ENCODE measurements at regions not wholly inside any gene's neighbourhood (a gene's known extent, or its start where the extent isn't known, plus 50 kb on each side); places are given as distances from the start of the nearest gene placed in this dataset.

DNA sequence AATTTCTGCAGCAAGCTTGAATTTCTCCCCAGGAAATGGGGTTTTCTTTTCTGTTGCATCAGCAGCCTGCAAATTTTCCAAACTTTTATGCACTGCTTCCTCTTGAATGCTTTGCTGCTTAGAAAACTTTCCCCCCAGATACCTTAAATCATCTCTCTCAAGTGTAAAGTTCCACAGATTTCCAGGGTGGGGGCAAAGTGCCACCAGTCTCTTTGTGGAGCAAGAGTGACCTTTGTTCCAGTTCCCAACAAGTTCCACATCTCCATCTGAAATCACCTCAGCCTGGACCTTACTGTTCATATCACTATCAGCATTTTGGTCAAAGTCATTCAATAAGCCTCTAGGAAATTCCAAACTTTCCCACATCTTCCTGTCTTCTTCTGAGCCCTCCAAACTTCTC, 241.6 kb upstream of the TMTC1 start:
- H3K27me3 Mint-ChIP-seq = no peaks in the 10 kb centered on the region
- Histone ChIP-seq H3K4me1 (ENCODE audit: control insufficient read depth in 1 of 2, extremely low read depth in 1 of 2, insufficient read depth in 2 of 2, low read length in 2 of 2) (no peaks in the 10 kb centered on the region), H3K27ac (ENCODE audit: low read length) (no peak overlapping the region), H3K36me3 (ENCODE audit: control insufficient read depth in 2 of 2, extremely low read depth in 1 of 2, insufficient read depth in 1 of 2, low read length in 1 of 2) (no peaks in the 10 kb centered on the region), H3K9me3 (no peaks in the 10 kb centered on the region), H3K4me3 (ENCODE audit: control insufficient read depth in 1 of 2, extremely low read depth in 1 of 2, low read length in 1 of 2) (no peak overlapping the region), H3K27me3 (replicated peaks in 1 of 2; ENCODE audit: control insufficient read depth in 2 of 2, extremely low read depth in 1 of 2, insufficient read depth in 2 of 2, low read length in 1 of 2) (no peaks in the 10 kb centered on the region)
- H3K4me3 Mint-ChIP-seq = no peak overlapping the region
- no peaks in the 10 kb centered on the region for H3K4me1 Mint-ChIP-seq
- no peak for DNase-seq
- POLR2A ChIA-PET = no interaction called here
- peaks cover 5 to 18% (median 9%) of the 10 kb centered on the region in 3 donors for H3K9me3 Mint-ChIP-seq
- CTCF ChIA-PET = no interaction called here
- no peak overlapping the region for H3K27ac Mint-ChIP-seq
- no peak for ATAC-seq (replicated peaks in 1 of 4)
- H3K36me3 Mint-ChIP-seq = no peaks in the 10 kb centered on the region

GRCh38 chr12:30023186-30023585, 239.4 kb upstream of the TMTC1 start:
- no peaks in the 10 kb centered on the region for H3K36me3 Mint-ChIP-seq
- no CpG with 5 or more reads among the region's 2 CpGs for WGBS (ENCODE audit: insufficient coverage)
- Histone ChIP-seq H3K27me3 (replicated peaks in 1 of 2; ENCODE audit: control insufficient read depth in 2 of 2, extremely low read depth in 1 of 2, insufficient read depth in 2 of 2, low read length in 1 of 2) (no peaks in the 10 kb centered on the region), H3K27ac (ENCODE audit: low read length) (no peak overlapping the region), H3K4me1 (ENCODE audit: control insufficient read depth in 1 of 2, extremely low read depth in 1 of 2, insufficient read depth in 2 of 2, low read length in 2 of 2) (no peaks in the 10 kb centered on the region), H3K9me3 (no peaks in the 10 kb centered on the region), H3K4me3 (ENCODE audit: control insufficient read depth in 1 of 2, extremely low read depth in 1 of 2, low read length in 1 of 2) (no peak overlapping the region), H3K36me3 (ENCODE audit: control insufficient read depth in 2 of 2, extremely low read depth in 1 of 2, insufficient read depth in 1 of 2, low read length in 1 of 2) (no peaks in the 10 kb centered on the region)
- no peak for DNase-seq
- H3K27me3 Mint-ChIP-seq = no peaks in the 10 kb centered on the region
- POLR2A ChIA-PET = interaction anchor here in 1 of 2 donors (0.5 kb wide), 1 partner anchor 25 kb away, joined by 4 read pairs; no protein-coding TSS in a partner anchor
- peaks cover 5 to 22% (median 9%) of the 10 kb centered on the region in 3 donors for H3K9me3 Mint-ChIP-seq
- H3K27ac Mint-ChIP-seq = no peak overlapping the region
- CTCF ChIA-PET = no interaction called here
- ATAC-seq (replicated peaks in 1 of 4) = no peak
- H3K4me3 Mint-ChIP-seq = no peak overlapping the region
- H3K4me1 Mint-ChIP-seq = no peaks in the 10 kb centered on the region

DNA sequence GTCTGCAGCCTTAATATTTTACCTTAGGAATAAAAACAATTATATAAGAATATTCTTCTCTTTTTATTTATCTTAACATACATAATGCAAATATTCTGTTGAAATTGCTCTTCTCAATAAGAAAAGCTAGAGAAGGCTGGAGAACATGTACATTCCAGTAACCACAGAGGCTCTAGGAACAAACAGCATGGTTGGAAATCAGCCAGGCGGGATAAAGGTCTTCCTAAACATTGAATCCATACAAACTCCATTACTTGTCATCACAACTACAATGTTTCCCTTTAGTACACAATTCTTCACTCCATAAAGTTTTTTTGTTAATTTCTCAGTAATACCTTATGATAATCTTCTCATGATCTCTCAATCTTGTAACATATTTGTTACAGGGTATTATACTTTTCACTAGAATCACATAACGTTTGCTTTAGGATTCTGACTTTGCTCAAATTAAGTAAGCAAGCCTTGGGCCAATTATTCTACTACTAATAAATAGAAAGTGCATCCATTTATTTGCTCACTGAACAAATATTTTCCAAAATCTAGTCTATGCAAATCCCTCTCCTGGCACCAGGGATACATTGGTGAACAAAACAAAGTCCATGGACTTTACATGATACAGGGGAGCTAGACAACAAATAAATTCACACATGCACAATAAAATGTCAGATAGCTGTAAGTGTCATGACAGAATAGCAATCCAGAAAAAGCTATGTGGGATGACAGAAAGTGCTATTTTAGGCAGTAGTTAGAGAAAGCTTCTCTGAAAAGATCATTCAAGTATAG, 237.5 kb upstream of the TMTC1 start:
- Mint-ChIP-seq H3K4me1 (no peaks in the 10 kb centered on the region), H3K36me3 (no peaks in the 10 kb centered on the region), H3K4me3 (no peak overlapping the region), H3K27me3 (no peaks in the 10 kb centered on the region), H3K9me3 (peaks cover 5 to 28% (median 9%) of the 10 kb centered on the region in 3 donors), H3K27ac (no peak overlapping the region)
- Histone ChIP-seq H3K27me3 (replicated peaks in 1 of 2; ENCODE audit: control insufficient read depth in 2 of 2, extremely low read depth in 1 of 2, insufficient read depth in 2 of 2, low read length in 1 of 2) (no peaks in the 10 kb centered on the region), H3K27ac (ENCODE audit: low read length) (no peak overlapping the region), H3K4me1 (ENCODE audit: control insufficient read depth in 1 of 2, extremely low read depth in 1 of 2, insufficient read depth in 2 of 2, low read length in 2 of 2) (no peaks in the 10 kb centered on the region), H3K9me3 (no peaks in the 10 kb centered on the region), H3K36me3 (ENCODE audit: control insufficient read depth in 2 of 2, extremely low read depth in 1 of 2, insufficient read depth in 1 of 2, low read length in 1 of 2) (no peaks in the 10 kb centered on the region), H3K4me3 (ENCODE audit: control insufficient read depth in 1 of 2, extremely low read depth in 1 of 2, low read length in 1 of 2) (no peak overlapping the region)
- POLR2A ChIA-PET = no interaction called here
- CTCF ChIA-PET = no interaction called here
- DNase-seq = no peak
- 60% methylated on average over 1 of the region's 2 CpGs for WGBS (ENCODE audit: insufficient coverage)
- no peak for ATAC-seq (replicated peaks in 1 of 4)

DNA sequence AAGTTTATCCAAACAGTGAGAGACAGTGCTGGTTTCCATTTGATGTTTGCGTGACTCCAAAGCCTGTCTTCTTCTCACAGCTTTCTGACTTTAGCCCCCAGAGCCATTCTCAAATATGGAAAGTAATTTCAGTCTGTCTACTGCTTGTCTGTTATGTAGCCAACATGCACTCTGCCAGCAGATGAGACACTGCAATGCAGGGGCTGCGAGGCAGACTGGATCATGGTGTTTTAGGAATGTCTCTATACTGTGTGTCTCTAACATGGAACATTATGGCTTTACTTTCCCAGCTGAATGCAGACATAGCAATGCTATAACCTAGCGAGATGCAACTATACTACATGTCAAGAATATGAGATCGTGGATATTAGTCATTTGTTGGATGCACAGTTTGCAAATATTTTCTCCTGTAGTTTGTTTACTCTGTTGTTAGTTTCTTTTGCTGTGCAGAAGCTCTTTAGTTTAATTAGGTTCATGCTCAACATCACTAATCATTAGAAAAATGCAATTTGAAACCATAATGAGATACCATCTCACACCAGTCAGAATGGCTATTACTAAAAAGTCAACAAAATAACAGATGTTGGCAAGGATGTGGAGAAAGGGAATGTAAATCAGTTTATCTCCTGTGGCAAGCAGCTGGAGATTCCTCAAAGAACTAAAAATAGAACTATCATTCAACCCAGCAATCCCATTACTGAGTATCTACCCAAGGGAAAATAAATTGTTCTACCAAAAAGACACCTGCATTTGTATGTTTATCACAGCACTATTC, 235.8 kb upstream of the TMTC1 start:
- DNase-seq (no peak), ATAC-seq (replicated peaks in 1 of 4) (no peak)
- Mint-ChIP-seq H3K36me3 (no peaks in the 10 kb centered on the region), H3K4me3 (no peak overlapping the region), H3K27me3 (no peaks in the 10 kb centered on the region), H3K4me1 (no peaks in the 10 kb centered on the region), H3K27ac (no peak overlapping the region), H3K9me3 (peaks cover 3 to 30% (median 4%) of the 10 kb centered on the region in 3 donors)
- CTCF ChIA-PET = interaction anchor here in 1 of 2 donors (0.6 kb wide), 1 partner anchor 1515 kb away, joined by 5 read pairs; no protein-coding TSS in a partner anchor
- POLR2A ChIA-PET = no interaction called here
- Histone ChIP-seq H3K4me1 (ENCODE audit: control insufficient read depth in 1 of 2, extremely low read depth in 1 of 2, insufficient read depth in 2 of 2, low read length in 2 of 2) (no peaks in the 10 kb centered on the region), H3K27me3 (replicated peaks in 1 of 2; ENCODE audit: control insufficient read depth in 2 of 2, extremely low read depth in 1 of 2, insufficient read depth in 2 of 2, low read length in 1 of 2) (no peaks in the 10 kb centered on the region), H3K4me3 (ENCODE audit: control insufficient read depth in 1 of 2, extremely low read depth in 1 of 2, low read length in 1 of 2) (no peak overlapping the region), H3K27ac (ENCODE audit: low read length) (no peak overlapping the region), H3K9me3 (no peaks in the 10 kb centered on the region), H3K36me3 (ENCODE audit: control insufficient read depth in 2 of 2, extremely low read depth in 1 of 2, insufficient read depth in 1 of 2, low read length in 1 of 2) (no peaks in the 10 kb centered on the region)
- no CpG with 5 or more reads among the region's 4 CpGs for WGBS (ENCODE audit: insufficient coverage)

DNA sequence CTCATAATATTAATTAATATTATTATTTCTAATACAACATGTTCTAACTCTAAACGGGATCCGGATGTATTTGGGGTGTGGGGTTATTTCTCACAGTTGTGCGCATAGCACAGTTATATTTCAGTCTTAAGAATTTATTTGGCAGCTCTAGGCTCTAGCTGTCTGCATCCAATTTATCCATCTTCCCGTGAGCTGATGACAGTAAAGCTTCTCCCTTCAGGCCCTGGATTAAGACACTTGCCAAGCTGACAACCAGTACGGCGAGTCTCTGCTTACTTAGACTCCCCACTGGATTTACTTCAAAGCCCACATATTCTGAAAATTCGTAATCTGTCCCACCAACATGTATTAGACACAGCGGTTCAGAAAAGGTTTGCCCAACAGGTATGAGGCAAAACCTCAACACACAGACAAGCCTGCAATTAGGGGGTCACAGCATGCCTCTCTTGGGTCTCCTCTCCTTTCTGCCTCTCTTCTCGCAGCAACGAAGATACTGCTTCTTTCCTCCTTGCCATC, 232.9 kb upstream of the TMTC1 start:
- H3K27ac Mint-ChIP-seq = no peak overlapping the region
- H3K4me3 Mint-ChIP-seq = no peak overlapping the region
- H3K27ac ChIP-seq (ENCODE audit: low read length) = no peak overlapping the region
- H3K9me3 ChIP-seq = no peaks in the 10 kb centered on the region
- H3K4me1 Mint-ChIP-seq = no peaks in the 10 kb centered on the region
- CTCF ChIA-PET = no interaction called here
- H3K4me3 ChIP-seq (ENCODE audit: control insufficient read depth in 1 of 2, extremely low read depth in 1 of 2, low read length in 1 of 2) = no peak overlapping the region
- no peaks in the 10 kb centered on the region for H3K4me1 ChIP-seq (ENCODE audit: control insufficient read depth in 1 of 2, extremely low read depth in 1 of 2, insufficient read depth in 2 of 2, low read length in 2 of 2)
- H3K36me3 ChIP-seq (ENCODE audit: control insufficient read depth in 2 of 2, extremely low read depth in 1 of 2, insufficient read depth in 1 of 2, low read length in 1 of 2) = no peaks in the 10 kb centered on the region
- DNase-seq (no peak), ATAC-seq (replicated peaks in 1 of 4) (no peak)
- H3K9me3 Mint-ChIP-seq = peaks cover 0 to 20% (median 0%) of the 10 kb centered on the region in 3 donors
- H3K36me3 Mint-ChIP-seq = no peaks in the 10 kb centered on the region
- POLR2A ChIA-PET = no interaction called here
- WGBS (ENCODE audit: insufficient coverage) = 75% methylated on average over 4 of the region's 10 CpGs
- no peaks in the 10 kb centered on the region for H3K27me3 Mint-ChIP-seq
- H3K27me3 ChIP-seq (replicated peaks in 1 of 2; ENCODE audit: control insufficient read depth in 2 of 2, extremely low read depth in 1 of 2, insufficient read depth in 2 of 2, low read length in 1 of 2) = no peaks in the 10 kb centered on the region

DNA sequence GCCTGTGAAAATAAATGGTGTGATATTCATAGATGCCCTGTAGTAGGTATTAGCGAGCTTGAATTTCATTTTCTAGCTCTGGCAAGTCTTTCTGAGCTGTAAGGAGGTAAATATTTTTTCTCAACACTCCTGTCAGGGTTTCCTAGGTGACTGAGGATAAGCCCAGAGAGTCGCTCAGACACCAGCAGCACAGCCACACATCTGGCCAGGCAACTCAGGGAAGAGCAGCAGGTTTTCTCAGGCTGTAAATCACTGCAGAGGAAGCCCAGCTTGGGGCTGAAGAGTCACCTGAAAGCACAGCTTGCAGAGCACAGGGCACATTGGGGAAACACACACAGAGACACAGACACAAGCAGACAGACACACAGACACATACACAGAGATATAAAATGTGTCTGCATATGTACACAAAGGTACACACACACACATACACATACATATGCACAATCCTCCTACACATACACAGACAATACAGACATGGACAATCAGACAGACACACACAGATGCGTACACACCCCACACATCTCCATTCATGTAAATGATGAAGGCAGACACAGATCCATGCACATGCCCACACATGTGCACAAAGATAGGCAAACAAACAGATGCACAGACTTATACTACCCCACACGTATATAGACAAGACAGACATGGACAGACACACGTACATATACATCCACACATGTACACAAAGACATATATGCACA, 232.0 kb upstream of the TMTC1 start:
- POLR2A ChIA-PET = no interaction called here
- Mint-ChIP-seq H3K9me3 (peaks cover 0 to 20% (median 0%) of the 10 kb centered on the region in 3 donors), H3K36me3 (no peaks in the 10 kb centered on the region), H3K27ac (no peak overlapping the region), H3K4me3 (no peak overlapping the region), H3K4me1 (no peaks in the 10 kb centered on the region), H3K27me3 (no peaks in the 10 kb centered on the region)
- Histone ChIP-seq H3K4me3 (ENCODE audit: control insufficient read depth in 1 of 2, extremely low read depth in 1 of 2, low read length in 1 of 2) (no peak overlapping the region), H3K9me3 (no peaks in the 10 kb centered on the region), H3K27ac (ENCODE audit: low read length) (no peak overlapping the region), H3K27me3 (replicated peaks in 1 of 2; ENCODE audit: control insufficient read depth in 2 of 2, extremely low read depth in 1 of 2, insufficient read depth in 2 of 2, low read length in 1 of 2) (no peaks in the 10 kb centered on the region), H3K36me3 (ENCODE audit: control insufficient read depth in 2 of 2, extremely low read depth in 1 of 2, insufficient read depth in 1 of 2, low read length in 1 of 2) (no peaks in the 10 kb centered on the region), H3K4me1 (ENCODE audit: control insufficient read depth in 1 of 2, extremely low read depth in 1 of 2, insufficient read depth in 2 of 2, low read length in 2 of 2) (no peaks in the 10 kb centered on the region)
- CTCF ChIA-PET = no interaction called here
- ATAC-seq (replicated peaks in 1 of 4) (no peak), DNase-seq (no peak)
- 72% methylated on average over 4 of the region's 5 CpGs for whole genome bisulfite sequencing (ENCODE audit: insufficient coverage)

Data from T-cell (primary cell).